ENCODE measurements at regions not wholly inside any gene's neighbourhood (a gene's known extent, or its start where the extent isn't known, plus 50 kb on each side); places are given as distances from the start of the nearest gene placed in this dataset.

DNA sequence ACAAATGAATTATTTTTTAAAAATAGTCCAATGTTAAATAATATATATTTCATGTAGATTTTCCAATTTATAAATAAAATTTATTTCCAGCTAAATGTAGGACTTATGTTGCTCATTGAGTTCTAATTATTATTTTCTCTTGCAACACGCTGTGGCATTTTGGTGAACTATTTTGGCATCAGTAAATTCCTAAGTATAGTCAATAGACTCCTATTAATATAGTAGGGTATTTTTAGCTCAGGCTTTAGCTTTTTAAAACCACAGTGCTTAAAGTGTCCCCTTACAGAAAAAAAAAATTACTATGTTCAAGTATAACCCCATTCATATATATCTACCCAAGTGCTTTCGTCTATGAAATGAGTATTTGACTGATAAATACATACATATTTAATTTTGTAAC lies 919.2 kb upstream of the SOX9 start:
- Histone ChIP-seq H3K27ac (ENCODE audit: low read depth) (no peak overlapping the region), H3K9me2 (ENCODE audit: insufficient read depth) (no peaks in the 10 kb centered on the region), H3K27me3 (ENCODE audit: insufficient read depth) (no peaks in the 10 kb centered on the region), H3K4me1 (ENCODE audit: insufficient read depth) (no peaks in the 10 kb centered on the region), H3K36me3 (ENCODE audit: insufficient read depth) (no peaks in the 10 kb centered on the region), H2AFZ (no peak overlapping the region), H4K20me1 (replicated peaks; ENCODE audit: insufficient read depth) (no peaks in the 10 kb centered on the region), H3F3A (replicated peaks; ENCODE audit: low read depth) (no peaks in the 10 kb centered on the region), H3K4me2 (no peak overlapping the region), H3K79me2 (replicated peaks; ENCODE audit: insufficient read depth) (no peaks in the 10 kb centered on the region), H3K4me3 (no peak overlapping the region)
- TF ChIP-seq JUNB (IDR thresholded peaks at IDR 0.05; ENCODE audit: unreplicated experiment) (no peak), ZNF331 (CRISPR knock-in tag; IDR thresholded peaks at IDR 0.05; ENCODE audit: low read depth) (no peak), EZH2phosphoT487 (IDR thresholded peaks at IDR 0.05; ENCODE audit: unreplicated experiment) (no peak), POLR2AphosphoS5 (IDR thresholded peaks at IDR 0.05; ENCODE audit: low read depth) (no peak), CREB1 (CRISPR knock-in tag; IDR thresholded peaks at IDR 0.05; ENCODE audit: low read depth) (no peak), EZH2 (IDR thresholded peaks at IDR 0.05; ENCODE audit: low read depth, unreplicated experiment) (no peak)
- TF ChIP-seq, protein P1, sequence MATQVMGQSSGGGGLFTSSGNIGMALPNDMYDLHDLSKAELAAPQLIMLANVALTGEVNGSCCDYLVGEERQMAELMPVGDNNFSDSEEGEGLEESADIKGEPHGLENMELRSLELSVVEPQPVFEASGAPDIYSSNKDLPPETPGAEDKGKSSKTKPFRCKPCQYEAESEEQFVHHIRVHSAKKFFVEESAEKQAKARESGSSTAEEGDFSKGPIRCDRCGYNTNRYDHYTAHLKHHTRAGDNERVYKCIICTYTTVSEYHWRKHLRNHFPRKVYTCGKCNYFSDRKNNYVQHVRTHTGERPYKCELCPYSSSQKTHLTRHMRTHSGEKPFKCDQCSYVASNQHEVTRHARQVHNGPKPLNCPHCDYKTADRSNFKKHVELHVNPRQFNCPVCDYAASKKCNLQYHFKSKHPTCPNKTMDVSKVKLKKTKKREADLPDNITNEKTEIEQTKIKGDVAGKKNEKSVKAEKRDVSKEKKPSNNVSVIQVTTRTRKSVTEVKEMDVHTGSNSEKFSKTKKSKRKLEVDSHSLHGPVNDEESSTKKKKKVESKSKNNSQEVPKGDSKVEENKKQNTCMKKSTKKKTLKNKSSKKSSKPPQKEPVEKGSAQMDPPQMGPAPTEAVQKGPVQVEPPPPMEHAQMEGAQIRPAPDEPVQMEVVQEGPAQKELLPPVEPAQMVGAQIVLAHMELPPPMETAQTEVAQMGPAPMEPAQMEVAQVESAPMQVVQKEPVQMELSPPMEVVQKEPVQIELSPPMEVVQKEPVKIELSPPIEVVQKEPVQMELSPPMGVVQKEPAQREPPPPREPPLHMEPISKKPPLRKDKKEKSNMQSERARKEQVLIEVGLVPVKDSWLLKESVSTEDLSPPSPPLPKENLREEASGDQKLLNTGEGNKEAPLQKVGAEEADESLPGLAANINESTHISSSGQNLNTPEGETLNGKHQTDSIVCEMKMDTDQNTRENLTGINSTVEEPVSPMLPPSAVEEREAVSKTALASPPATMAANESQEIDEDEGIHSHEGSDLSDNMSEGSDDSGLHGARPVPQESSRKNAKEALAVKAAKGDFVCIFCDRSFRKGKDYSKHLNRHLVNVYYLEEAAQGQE (IDR thresholded peaks at IDR 0.05; ENCODE audit: unreplicated experiment), result no peak
- TF ChIP-seq, protein P2, sequence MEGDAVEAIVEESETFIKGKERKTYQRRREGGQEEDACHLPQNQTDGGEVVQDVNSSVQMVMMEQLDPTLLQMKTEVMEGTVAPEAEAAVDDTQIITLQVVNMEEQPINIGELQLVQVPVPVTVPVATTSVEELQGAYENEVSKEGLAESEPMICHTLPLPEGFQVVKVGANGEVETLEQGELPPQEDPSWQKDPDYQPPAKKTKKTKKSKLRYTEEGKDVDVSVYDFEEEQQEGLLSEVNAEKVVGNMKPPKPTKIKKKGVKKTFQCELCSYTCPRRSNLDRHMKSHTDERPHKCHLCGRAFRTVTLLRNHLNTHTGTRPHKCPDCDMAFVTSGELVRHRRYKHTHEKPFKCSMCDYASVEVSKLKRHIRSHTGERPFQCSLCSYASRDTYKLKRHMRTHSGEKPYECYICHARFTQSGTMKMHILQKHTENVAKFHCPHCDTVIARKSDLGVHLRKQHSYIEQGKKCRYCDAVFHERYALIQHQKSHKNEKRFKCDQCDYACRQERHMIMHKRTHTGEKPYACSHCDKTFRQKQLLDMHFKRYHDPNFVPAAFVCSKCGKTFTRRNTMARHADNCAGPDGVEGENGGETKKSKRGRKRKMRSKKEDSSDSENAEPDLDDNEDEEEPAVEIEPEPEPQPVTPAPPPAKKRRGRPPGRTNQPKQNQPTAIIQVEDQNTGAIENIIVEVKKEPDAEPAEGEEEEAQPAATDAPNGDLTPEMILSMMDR (conservative IDR thresholded peaks at IDR 0.05; ENCODE audit: low read depth in 2 of 2), result no peak
- TF ChIP-seq, protein P3, sequence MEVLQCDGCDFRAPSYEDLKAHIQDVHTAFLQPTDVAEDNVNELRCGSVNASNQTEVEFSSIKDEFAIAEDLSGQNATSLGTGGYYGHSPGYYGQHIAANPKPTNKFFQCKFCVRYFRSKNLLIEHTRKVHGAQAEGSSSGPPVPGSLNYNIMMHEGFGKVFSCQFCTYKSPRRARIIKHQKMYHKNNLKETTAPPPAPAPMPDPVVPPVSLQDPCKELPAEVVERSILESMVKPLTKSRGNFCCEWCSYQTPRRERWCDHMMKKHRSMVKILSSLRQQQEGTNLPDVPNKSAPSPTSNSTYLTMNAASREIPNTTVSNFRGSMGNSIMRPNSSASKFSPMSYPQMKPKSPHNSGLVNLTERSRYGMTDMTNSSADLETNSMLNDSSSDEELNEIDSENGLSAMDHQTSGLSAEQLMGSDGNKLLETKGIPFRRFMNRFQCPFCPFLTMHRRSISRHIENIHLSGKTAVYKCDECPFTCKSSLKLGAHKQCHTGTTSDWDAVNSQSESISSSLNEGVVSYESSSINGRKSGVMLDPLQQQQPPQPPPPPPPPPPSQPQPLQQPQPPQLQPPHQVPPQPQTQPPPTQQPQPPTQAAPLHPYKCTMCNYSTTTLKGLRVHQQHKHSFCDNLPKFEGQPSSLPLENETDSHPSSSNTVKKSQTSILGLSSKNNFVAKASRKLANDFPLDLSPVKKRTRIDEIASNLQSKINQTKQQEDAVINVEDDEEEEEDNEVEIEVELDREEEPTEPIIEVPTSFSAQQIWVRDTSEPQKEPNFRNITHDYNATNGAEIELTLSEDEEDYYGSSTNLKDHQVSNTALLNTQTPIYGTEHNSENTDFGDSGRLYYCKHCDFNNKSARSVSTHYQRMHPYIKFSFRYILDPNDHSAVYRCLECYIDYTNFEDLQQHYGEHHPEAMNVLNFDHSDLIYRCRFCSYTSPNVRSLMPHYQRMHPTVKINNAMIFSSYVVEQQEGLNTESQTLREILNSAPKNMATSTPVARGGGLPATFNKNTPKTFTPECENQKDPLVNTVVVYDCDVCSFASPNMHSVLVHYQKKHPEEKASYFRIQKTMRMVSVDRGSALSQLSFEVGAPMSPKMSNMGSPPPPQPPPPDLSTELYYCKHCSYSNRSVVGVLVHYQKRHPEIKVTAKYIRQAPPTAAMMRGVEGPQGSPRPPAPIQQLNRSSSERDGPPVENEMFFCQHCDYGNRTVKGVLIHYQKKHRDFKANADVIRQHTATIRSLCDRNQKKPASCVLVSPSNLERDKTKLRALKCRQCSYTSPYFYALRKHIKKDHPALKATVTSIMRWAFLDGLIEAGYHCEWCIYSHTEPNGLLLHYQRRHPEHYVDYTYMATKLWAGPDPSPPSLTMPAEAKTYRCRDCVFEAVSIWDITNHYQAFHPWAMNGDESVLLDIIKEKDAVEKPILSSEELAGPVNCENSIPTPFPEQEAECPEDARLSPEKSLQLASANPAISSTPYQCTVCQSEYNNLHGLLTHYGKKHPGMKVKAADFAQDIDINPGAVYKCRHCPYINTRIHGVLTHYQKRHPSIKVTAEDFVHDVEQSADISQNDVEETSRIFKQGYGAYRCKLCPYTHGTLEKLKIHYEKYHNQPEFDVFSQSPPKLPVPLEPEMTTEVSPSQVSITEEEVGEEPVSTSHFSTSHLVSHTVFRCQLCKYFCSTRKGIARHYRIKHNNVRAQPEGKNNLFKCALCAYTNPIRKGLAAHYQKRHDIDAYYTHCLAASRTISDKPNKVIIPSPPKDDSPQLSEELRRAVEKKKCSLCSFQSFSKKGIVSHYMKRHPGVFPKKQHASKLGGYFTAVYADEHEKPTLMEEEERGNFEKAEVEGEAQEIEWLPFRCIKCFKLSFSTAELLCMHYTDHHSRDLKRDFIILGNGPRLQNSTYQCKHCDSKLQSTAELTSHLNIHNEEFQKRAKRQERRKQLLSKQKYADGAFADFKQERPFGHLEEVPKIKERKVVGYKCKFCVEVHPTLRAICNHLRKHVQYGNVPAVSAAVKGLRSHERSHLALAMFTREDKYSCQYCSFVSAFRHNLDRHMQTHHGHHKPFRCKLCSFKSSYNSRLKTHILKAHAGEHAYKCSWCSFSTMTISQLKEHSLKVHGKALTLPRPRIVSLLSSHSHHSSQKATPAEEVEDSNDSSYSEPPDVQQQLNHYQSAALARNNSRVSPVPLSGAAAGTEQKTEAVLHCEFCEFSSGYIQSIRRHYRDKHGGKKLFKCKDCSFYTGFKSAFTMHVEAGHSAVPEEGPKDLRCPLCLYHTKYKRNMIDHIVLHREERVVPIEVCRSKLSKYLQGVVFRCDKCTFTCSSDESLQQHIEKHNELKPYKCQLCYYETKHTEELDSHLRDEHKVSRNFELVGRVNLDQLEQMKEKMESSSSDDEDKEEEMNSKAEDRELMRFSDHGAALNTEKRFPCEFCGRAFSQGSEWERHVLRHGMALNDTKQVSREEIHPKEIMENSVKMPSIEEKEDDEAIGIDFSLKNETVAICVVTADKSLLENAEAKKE (CRISPR knock-in tag; IDR thresholded peaks at IDR 0.05), result no peak
- TF ChIP-seq, protein P4, sequence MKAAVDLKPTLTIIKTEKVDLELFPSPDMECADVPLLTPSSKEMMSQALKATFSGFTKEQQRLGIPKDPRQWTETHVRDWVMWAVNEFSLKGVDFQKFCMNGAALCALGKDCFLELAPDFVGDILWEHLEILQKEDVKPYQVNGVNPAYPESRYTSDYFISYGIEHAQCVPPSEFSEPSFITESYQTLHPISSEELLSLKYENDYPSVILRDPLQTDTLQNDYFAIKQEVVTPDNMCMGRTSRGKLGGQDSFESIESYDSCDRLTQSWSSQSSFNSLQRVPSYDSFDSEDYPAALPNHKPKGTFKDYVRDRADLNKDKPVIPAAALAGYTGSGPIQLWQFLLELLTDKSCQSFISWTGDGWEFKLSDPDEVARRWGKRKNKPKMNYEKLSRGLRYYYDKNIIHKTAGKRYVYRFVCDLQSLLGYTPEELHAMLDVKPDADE (IDR thresholded peaks at IDR 0.05), result no peak
- Mint-ChIP-seq H3K27me3 (ENCODE audit: insufficient read depth, low read depth, poor library complexity) (no peaks in the 10 kb centered on the region), H3K27ac (no peak overlapping the region), H3K36me3 (ENCODE audit: low read depth) (no peaks in the 10 kb centered on the region), H3K4me1 (no peaks in the 10 kb centered on the region), H3K9me3 (no peaks in the 10 kb centered on the region), H3K4me3 (no peak overlapping the region)
- ATAC-seq, result no peak
- no peak for DNase-seq (ENCODE audit: low spot score)

Measured in GM23338 (cell line).